HG03097 (cell line): ENCODE measurements at regions not wholly inside any gene's neighbourhood (a gene's known extent, or its start where the extent isn't known, plus 50 kb on each side); places are given as distances from the start of the nearest gene placed in this dataset.

Experiments
- ATAC-seq: cut with Tn5 transposase; IDR thresholded peaks from one replicate; pipeline ENCODE4 v1.9.1; 2021; ENCODE audit not compliant: unreplicated experiment, low FRiP score

GRCh38 chr12:24246934-24247333 is 297.5 kb upstream of the SOX5 start:
- no peak for ATAC-seq

GRCh38 chr12:24246376-24246775 is 296.9 kb upstream of the SOX5 start:
- ATAC-seq = no peak

GRCh38 chr12:24244801-24245200 is 295.3 kb upstream of the SOX5 start:
- ATAC-seq = no peak

- ATAC-seq = no peak
Observed at GRCh38 chr12:24244231-24244630, 294.8 kb upstream of the SOX5 start.

GRCh38 chr12:24240707-24241106 is 291.2 kb upstream of the SOX5 start:
- no peak for ATAC-seq

- ATAC-seq = no peak
Observed at GRCh38 chr12:24233519-24234246, 284.2 kb upstream of the SOX5 start.

- ATAC-seq = no peak
Observed at GRCh38 chr12:24232531-24232930, 283.1 kb upstream of the SOX5 start.

- ATAC-seq = peak; percentile 93
Observed at GRCh38 chr12:24231298-24231697, 281.8 kb upstream of the SOX5 start.

- no peak for ATAC-seq
Observed at GRCh38 chr12:24230061-24230701, 280.7 kb upstream of the SOX5 start.

GRCh38 chr12:24229031-24229700 is 279.7 kb upstream of the SOX5 start:
- ATAC-seq = no peak

GRCh38 chr12:24228371-24228770 is 278.9 kb upstream of the SOX5 start:
- no peak for ATAC-seq

- ATAC-seq = no peak
Observed at GRCh38 chr12:24227551-24227950, 278.1 kb upstream of the SOX5 start.

GRCh38 chr12:24226745-24227350 is 277.4 kb upstream of the SOX5 start:
- ATAC-seq = no peak

GRCh38 chr12:24224401-24224800 is 274.9 kb upstream of the SOX5 start:
- ATAC-seq = no peak

GRCh38 chr12:24223926-24224325 is 274.5 kb upstream of the SOX5 start:
- no peak for ATAC-seq

- ATAC-seq = no peak
Observed at GRCh38 chr12:24222968-24223367, 273.5 kb upstream of the SOX5 start.

- no peak for ATAC-seq
Observed at GRCh38 chr12:24212496-24212895, 263.0 kb upstream of the SOX5 start.

- ATAC-seq = no peak
Observed at GRCh38 chr12:24206621-24207020, 257.2 kb upstream of the SOX5 start.

GRCh38 chr12:24201258-24201970 is 251.9 kb upstream of the SOX5 start:
- ATAC-seq = no peak

- ATAC-seq = no peak
Observed at GRCh38 chr12:24200010-24200409, 250.5 kb upstream of the SOX5 start.
